GM12891 (cell line): ENCODE measurements at regions not wholly inside any gene's neighbourhood (a gene's known extent, or its start where the extent isn't known, plus 50 kb on each side); places are given as distances from the start of the nearest gene placed in this dataset.
"Not testable (repeated sequence)": the region's sequence is repeated elsewhere in the genome, so short reads cannot be mapped to it uniquely, and the experiment has no call there.

ENCODE experiments used
- DNase-seq: peaks from one replicate; pipeline ENCODE4 v3.0.0; 2011; ENCODE audit warnings: low spot score; ENCODE audit not compliant: insufficient read length
- FAIRE-seq: peaks from 2 replicates; lab custom pipeline; 2011; peaks lifted over from hg19 to GRCh38; lab: Jason Lieb, UNC
- PAX5 ChIP-seq: IDR thresholded peaks from 2 replicates; pipeline ENCODE4 v1.6.1; 2011; ENCODE audit warnings: low read length, moderate library complexity, mild to moderate bottlenecking; ENCODE audit not compliant: insufficient read depth, severe bottlenecking
- POLR2A ChIP-seq: IDR thresholded peaks from 2 replicates; pipeline ENCODE4 v1.6.1; 2011; ENCODE audit warnings: low read depth, low read length, control low read depth
- POLR2AphosphoS5 ChIP-seq: IDR thresholded peaks from 2 replicates; pipeline ENCODE4 v1.6.1; 2011; ENCODE audit warnings: low read depth, low read length, control low read depth
- POU2F2 ChIP-seq: IDR thresholded peaks from 2 replicates; pipeline ENCODE4 v1.6.1; 2011; ENCODE audit warnings: low read depth, mild to moderate bottlenecking, control low read depth, low read length, moderate library complexity
- SPI1 ChIP-seq: IDR thresholded peaks from 2 replicates; pipeline ENCODE4 v1.6.1; 2011; ENCODE audit warnings: low read depth, low read length, control low read depth
- TAF1 ChIP-seq: IDR thresholded peaks from 2 replicates; pipeline ENCODE4 v1.6.1; 2011; ENCODE audit warnings: low read depth, low read length, control low read depth

- no peak for DNase-seq
- FAIRE-seq, result no peak
- no peak for TF ChIP-seq POLR2AphosphoS5
- TF ChIP-seq POLR2A, result no peak
- TF ChIP-seq POU2F2, result no peak
- no peak for TF ChIP-seq SPI1
- no peak for TF ChIP-seq PAX5
- no peak for TF ChIP-seq TAF1
Measured at GRCh38 chr1:168490306-168490705, 53.5 kb downstream of the XCL2 start.

GRCh38 chr1:168488138-168488537, 55.7 kb downstream of the XCL2 start:
- no peak for TF ChIP-seq POLR2A
- TF ChIP-seq POU2F2, result no peak
- TF ChIP-seq SPI1, result no peak
- no peak for TF ChIP-seq PAX5
- no peak for TF ChIP-seq TAF1
- no peak for TF ChIP-seq POLR2AphosphoS5
- FAIRE-seq (no peak), DNase-seq (no peak)

GRCh38 chr1:168486820-168487219, 57.0 kb downstream of the XCL2 start:
- FAIRE-seq, DNase-seq: not testable (repeated sequence)

GRCh38 chr1:168485048-168485447, 58.7 kb downstream of the XCL2 start:
- FAIRE-seq, result no peak
- DNase-seq, result no peak
- TF ChIP-seq TAF1 (no peak), PAX5 (no peak)

GRCh38 chr1:168484083-168484482, 59.7 kb downstream of the XCL2 start:
- DNase-seq (no peak), FAIRE-seq (no peak)
- no peak for TF ChIP-seq SPI1
- no peak for TF ChIP-seq POLR2AphosphoS5
- TF ChIP-seq TAF1, result no peak
- no peak for TF ChIP-seq POLR2A
- no peak for TF ChIP-seq PAX5
- no peak for TF ChIP-seq POU2F2

GRCh38 chr1:168483539-168483938, 60.3 kb downstream of the XCL2 start:
- FAIRE-seq (no peak), DNase-seq (no peak)
- TF ChIP-seq POLR2A, result no peak
- no peak for TF ChIP-seq SPI1
- TF ChIP-seq POU2F2, result no peak
- TF ChIP-seq PAX5, result no peak
- TF ChIP-seq TAF1, result no peak
- no peak for TF ChIP-seq POLR2AphosphoS5

GRCh38 chr1:168482106-168482505, 61.7 kb downstream of the XCL2 start:
- TF ChIP-seq PAX5 (no peak), POLR2AphosphoS5 (no peak), POU2F2 (no peak), POLR2A (no peak), TAF1 (no peak), SPI1 (no peak)
- no peak for DNase-seq
- FAIRE-seq, result no peak

- no peak for TF ChIP-seq TAF1
- TF ChIP-seq SPI1, result no peak
- no peak for TF ChIP-seq POLR2AphosphoS5
- no peak for TF ChIP-seq PAX5
- TF ChIP-seq POU2F2, result no peak
- TF ChIP-seq POLR2A, result no peak
- FAIRE-seq (no peak), DNase-seq (no peak)
Measured at GRCh38 chr1:168481586-168481985, 62.2 kb downstream of the XCL2 start.

GRCh38 chr1:168480997-168481396, 62.8 kb downstream of the XCL2 start:
- TF ChIP-seq POU2F2 (no peak), TAF1 (no peak), POLR2AphosphoS5 (no peak), PAX5 (no peak), POLR2A (no peak), SPI1 (no peak)
- no peak for FAIRE-seq
- no peak for DNase-seq

GRCh38 chr1:168477792-168478191, 66.0 kb downstream of the XCL2 start:
- FAIRE-seq (no peak), DNase-seq (no peak)
- TF ChIP-seq POU2F2, result no peak
- TF ChIP-seq PAX5, result no peak
- no peak for TF ChIP-seq POLR2A
- no peak for TF ChIP-seq SPI1
- no peak for TF ChIP-seq TAF1
- no peak for TF ChIP-seq POLR2AphosphoS5
